ENCODE measurements at regions not wholly inside any gene's neighbourhood (a gene's known extent, or its start where the extent isn't known, plus 50 kb on each side); places are given as distances from the start of the nearest gene placed in this dataset.

- TF ChIP-seq CTCF (IDR thresholded peaks at IDR 0.05) (no peak), EZH2 (IDR thresholded peaks at IDR 0.05; ENCODE audit: borderline replicate concordance, insufficient read depth, low read depth, low read length, poor library complexity, severe bottlenecking) (no peak)
Observed at GRCh38 chr18:28485210-28485801, 308.4 kb upstream of the CDH2 start.

Measured in B cell (primary cell).